ENCODE measurements at regions not wholly inside any gene's neighbourhood (a gene's known extent, or its start where the extent isn't known, plus 50 kb on each side); places are given as distances from the start of the nearest gene placed in this dataset.

DNA sequence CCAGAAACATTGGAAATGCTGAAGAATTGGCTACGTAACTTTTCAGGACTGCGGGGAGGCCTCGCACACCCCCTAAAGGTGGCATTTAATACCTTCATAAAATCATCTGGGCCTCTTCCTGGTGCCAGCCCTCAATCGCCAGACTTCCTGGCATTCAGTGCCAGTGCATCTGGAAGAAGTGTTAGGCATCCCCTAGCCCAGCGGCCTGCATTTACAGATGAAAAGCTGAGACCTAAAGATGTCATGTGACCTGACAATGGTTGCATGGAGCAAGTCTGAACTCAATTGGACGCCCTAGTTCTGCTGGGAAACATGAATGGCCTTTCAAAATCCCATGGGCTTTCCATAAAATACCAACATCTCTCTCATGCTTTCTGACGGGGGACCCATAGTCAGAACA lies 81.0 kb upstream of the TMEM45B start:
- Histone ChIP-seq H3K4me1 (ENCODE audit: control insufficient read depth in 3 of 3, insufficient read depth in 2 of 3, low read depth in 1 of 3, low read length in 2 of 3) (no peaks in the 10 kb centered on the region), H3K9me3 (ENCODE audit: control insufficient read depth in 2 of 2, insufficient read depth in 1 of 2, low read depth in 1 of 2, low read length in 1 of 2) (no peaks in the 10 kb centered on the region), H3K4me3 (ENCODE audit: low read depth in 1 of 3, low read length in 3 of 3) (no peak overlapping the region), H3K36me3 (ENCODE audit: control insufficient read depth in 3 of 3, insufficient read depth in 2 of 3, low read depth in 1 of 3, low read length in 3 of 3) (no peaks in the 10 kb centered on the region), H3K27ac (ENCODE audit: low read depth in 1 of 3, low read length in 2 of 3) (no peak overlapping the region), H3K27me3 (ENCODE audit: control insufficient read depth in 3 of 3, insufficient read depth in 3 of 3, low read length in 3 of 3) (no peaks in the 10 kb centered on the region)
- DNase-seq (no peak), FAIRE-seq (no peak)
- WGBS, 3 donors, result 91 to 95% (median 94%) methylated on average over 7 of the region's 7 CpGs

- H3K36me3 ChIP-seq (ENCODE audit: control insufficient read depth in 3 of 3, insufficient read depth in 2 of 3, low read depth in 1 of 3, low read length in 3 of 3), result no peaks in the 10 kb centered on the region
- no peaks in the 10 kb centered on the region for H3K9me3 ChIP-seq (ENCODE audit: control insufficient read depth in 2 of 2, insufficient read depth in 1 of 2, low read depth in 1 of 2, low read length in 1 of 2)
- H3K27ac ChIP-seq (ENCODE audit: low read depth in 1 of 3, low read length in 2 of 3), result no peak overlapping the region
- no peak for DNase-seq
- H3K4me3 ChIP-seq (ENCODE audit: low read depth in 1 of 3, low read length in 3 of 3), result no peak overlapping the region
- no peak for FAIRE-seq
- no peaks in the 10 kb centered on the region for H3K4me1 ChIP-seq (ENCODE audit: control insufficient read depth in 3 of 3, insufficient read depth in 2 of 3, low read depth in 1 of 3, low read length in 2 of 3)
- 47 to 58% (median 56%) methylated on average over 11 of the region's 11 CpGs for WGBS, 3 donors
- no peaks in the 10 kb centered on the region for H3K27me3 ChIP-seq (ENCODE audit: control insufficient read depth in 3 of 3, insufficient read depth in 3 of 3, low read length in 3 of 3)
Observed at GRCh38 chr11:129737831-129738230, 77.8 kb upstream of the TMEM45B start.

DNA sequence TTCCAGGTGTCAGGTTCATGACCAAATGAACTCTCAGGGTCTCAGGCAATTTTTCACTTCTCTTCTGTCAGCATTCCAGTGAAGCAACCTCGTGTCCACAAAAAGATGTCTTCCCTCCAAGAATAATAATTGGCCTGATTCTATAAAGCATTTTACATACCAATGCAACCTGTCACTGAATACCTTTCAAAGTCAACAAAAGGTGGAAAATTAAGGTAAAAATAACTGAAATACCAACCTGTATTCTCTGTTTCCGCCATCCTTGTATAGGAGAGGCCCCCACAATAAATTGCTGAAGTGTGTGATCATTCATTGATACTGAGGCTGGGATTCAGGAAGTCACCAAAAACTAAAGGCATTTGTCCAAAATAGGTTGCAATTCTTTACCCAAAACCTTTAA lies 77.4 kb upstream of the TMEM45B start:
- H3K9me3 ChIP-seq (ENCODE audit: control insufficient read depth in 2 of 2, insufficient read depth in 1 of 2, low read depth in 1 of 2, low read length in 1 of 2), result no peaks in the 10 kb centered on the region
- no peak overlapping the region for H3K4me3 ChIP-seq (ENCODE audit: low read depth in 1 of 3, low read length in 3 of 3)
- 77 to 89% (median 87%) methylated on average over 2 of the region's 2 CpGs for WGBS, 3 donors
- no peak overlapping the region for H3K27ac ChIP-seq (ENCODE audit: low read depth in 1 of 3, low read length in 2 of 3)
- DNase-seq (no peak), FAIRE-seq (no peak)
- no peaks in the 10 kb centered on the region for H3K36me3 ChIP-seq (ENCODE audit: control insufficient read depth in 3 of 3, insufficient read depth in 2 of 3, low read depth in 1 of 3, low read length in 3 of 3)
- no peaks in the 10 kb centered on the region for H3K4me1 ChIP-seq (ENCODE audit: control insufficient read depth in 3 of 3, insufficient read depth in 2 of 3, low read depth in 1 of 3, low read length in 2 of 3)
- H3K27me3 ChIP-seq (ENCODE audit: control insufficient read depth in 3 of 3, insufficient read depth in 3 of 3, low read length in 3 of 3), result no peaks in the 10 kb centered on the region

- Histone ChIP-seq H3K27ac (ENCODE audit: low read depth in 1 of 3, low read length in 2 of 3) (no peak overlapping the region), H3K9me3 (ENCODE audit: control insufficient read depth in 2 of 2, insufficient read depth in 1 of 2, low read depth in 1 of 2, low read length in 1 of 2) (no peaks in the 10 kb centered on the region), H3K36me3 (ENCODE audit: control insufficient read depth in 3 of 3, insufficient read depth in 2 of 3, low read depth in 1 of 3, low read length in 3 of 3) (no peaks in the 10 kb centered on the region), H3K4me1 (ENCODE audit: control insufficient read depth in 3 of 3, insufficient read depth in 2 of 3, low read depth in 1 of 3, low read length in 2 of 3) (no peaks in the 10 kb centered on the region), H3K4me3 (ENCODE audit: low read depth in 1 of 3, low read length in 3 of 3) (no peak overlapping the region), H3K27me3 (ENCODE audit: control insufficient read depth in 3 of 3, insufficient read depth in 3 of 3, low read length in 3 of 3) (no peaks in the 10 kb centered on the region)
- DNase-seq, result no peak
- WGBS, 3 donors, result 81 to 90% (median 87%) methylated on average over 4 of the region's 4 CpGs
- no peak for FAIRE-seq
Observed at GRCh38 chr11:129739339-129739738, 76.3 kb upstream of the TMEM45B start.

GRCh38 chr11:129740125-129740719 lies 75.4 kb upstream of the TMEM45B start:
- Histone ChIP-seq H3K4me3 (ENCODE audit: low read depth in 1 of 3, low read length in 3 of 3) (no peak overlapping the region), H3K4me1 (ENCODE audit: control insufficient read depth in 3 of 3, insufficient read depth in 2 of 3, low read depth in 1 of 3, low read length in 2 of 3) (no peaks in the 10 kb centered on the region), H3K36me3 (ENCODE audit: control insufficient read depth in 3 of 3, insufficient read depth in 2 of 3, low read depth in 1 of 3, low read length in 3 of 3) (no peaks in the 10 kb centered on the region), H3K27me3 (ENCODE audit: control insufficient read depth in 3 of 3, insufficient read depth in 3 of 3, low read length in 3 of 3) (peaks cover 0 to 2% (median 0%) of the 10 kb centered on the region in 3 donors), H3K27ac (ENCODE audit: low read depth in 1 of 3, low read length in 2 of 3) (no peak overlapping the region), H3K9me3 (ENCODE audit: control insufficient read depth in 2 of 2, insufficient read depth in 1 of 2, low read depth in 1 of 2, low read length in 1 of 2) (no peaks in the 10 kb centered on the region)
- WGBS, 3 donors, result 93 to 96% (median 94%) methylated on average over 4 of the region's 4 CpGs
- FAIRE-seq, result no peak
- no peak for DNase-seq

DNA sequence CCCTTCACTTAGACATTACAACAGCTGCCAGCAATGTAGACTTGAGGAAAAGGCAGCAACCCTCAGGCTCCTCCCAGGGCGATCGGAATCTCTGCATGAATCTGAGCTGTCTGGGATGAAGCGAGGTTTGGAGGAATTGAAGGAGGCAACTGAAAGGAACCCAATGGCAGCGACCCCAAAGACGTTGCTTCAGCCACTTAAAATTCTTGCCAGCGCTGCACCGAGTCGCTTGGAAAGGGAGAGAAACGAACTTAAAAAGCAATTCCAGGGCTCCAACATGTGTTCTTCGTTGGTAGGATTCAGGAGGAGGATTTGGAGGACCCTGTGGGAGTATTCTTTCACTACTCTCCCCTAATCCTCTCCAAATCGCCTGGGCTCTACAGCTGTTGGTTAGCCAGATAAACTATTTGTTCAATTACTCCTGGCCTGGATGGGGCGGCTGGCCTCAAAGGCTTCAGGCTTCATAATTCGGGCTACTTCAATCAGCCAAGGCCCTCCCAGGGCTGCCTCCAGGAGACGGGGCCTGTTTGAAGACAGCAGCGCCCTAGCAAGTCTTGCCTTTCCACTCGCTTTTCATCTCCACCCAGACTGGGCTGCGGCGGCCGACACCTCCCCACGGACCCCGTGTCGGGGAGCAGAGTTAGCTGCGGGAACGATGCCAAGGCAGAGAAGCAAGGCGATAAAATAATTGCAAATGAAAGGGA lies 72.4 kb upstream of the TMEM45B start:
- WGBS, 3 donors, result 76 to 87% (median 78%) methylated on average over 25 of the region's 25 CpGs
- no peak overlapping the region for H3K4me3 ChIP-seq (ENCODE audit: low read depth in 1 of 3, low read length in 3 of 3)
- DNase-seq (no peak), FAIRE-seq (no peak)
- no peaks in the 10 kb centered on the region for H3K9me3 ChIP-seq (ENCODE audit: control insufficient read depth in 2 of 2, insufficient read depth in 1 of 2, low read depth in 1 of 2, low read length in 1 of 2)
- H3K27me3 ChIP-seq (ENCODE audit: control insufficient read depth in 3 of 3, insufficient read depth in 3 of 3, low read length in 3 of 3), result peaks cover 0 to 2% (median 0%) of the 10 kb centered on the region in 3 donors
- H3K27ac ChIP-seq (ENCODE audit: low read depth in 1 of 3, low read length in 2 of 3), result no peak overlapping the region
- H3K36me3 ChIP-seq (ENCODE audit: control insufficient read depth in 3 of 3, insufficient read depth in 2 of 3, low read depth in 1 of 3, low read length in 3 of 3), result no peaks in the 10 kb centered on the region
- H3K4me1 ChIP-seq (ENCODE audit: control insufficient read depth in 3 of 3, insufficient read depth in 2 of 3, low read depth in 1 of 3, low read length in 2 of 3), result no peaks in the 10 kb centered on the region

GRCh38 chr11:129747071-129747470 lies 68.6 kb upstream of the TMEM45B start:
- peaks cover 0 to 6% (median 5%) of the 10 kb centered on the region in 3 donors for H3K27me3 ChIP-seq (ENCODE audit: control insufficient read depth in 3 of 3, insufficient read depth in 3 of 3, low read length in 3 of 3)
- no peaks in the 10 kb centered on the region for H3K9me3 ChIP-seq (ENCODE audit: control insufficient read depth in 2 of 2, insufficient read depth in 1 of 2, low read depth in 1 of 2, low read length in 1 of 2)
- no peak overlapping the region for H3K4me3 ChIP-seq (ENCODE audit: low read depth in 1 of 3, low read length in 3 of 3)
- no peaks in the 10 kb centered on the region for H3K36me3 ChIP-seq (ENCODE audit: control insufficient read depth in 3 of 3, insufficient read depth in 2 of 3, low read depth in 1 of 3, low read length in 3 of 3)
- H3K4me1 ChIP-seq (ENCODE audit: control insufficient read depth in 3 of 3, insufficient read depth in 2 of 3, low read depth in 1 of 3, low read length in 2 of 3), result no peaks in the 10 kb centered on the region
- WGBS, 3 donors, result 78 to 82% (median 81%) methylated on average over 6 of the region's 6 CpGs
- no peak for DNase-seq
- H3K27ac ChIP-seq (ENCODE audit: low read depth in 1 of 3, low read length in 2 of 3), result no peak overlapping the region
- no peak for FAIRE-seq

- no peak for FAIRE-seq
- H3K9me3 ChIP-seq (ENCODE audit: control insufficient read depth in 2 of 2, insufficient read depth in 1 of 2, low read depth in 1 of 2, low read length in 1 of 2), result no peaks in the 10 kb centered on the region
- H3K36me3 ChIP-seq (ENCODE audit: control insufficient read depth in 3 of 3, insufficient read depth in 2 of 3, low read depth in 1 of 3, low read length in 3 of 3), result no peaks in the 10 kb centered on the region
- no peak overlapping the region for H3K27ac ChIP-seq (ENCODE audit: low read depth in 1 of 3, low read length in 2 of 3)
- peaks cover 0 to 6% (median 5%) of the 10 kb centered on the region in 3 donors for H3K27me3 ChIP-seq (ENCODE audit: control insufficient read depth in 3 of 3, insufficient read depth in 3 of 3, low read length in 3 of 3)
- DNase-seq, result no peak
- H3K4me1 ChIP-seq (ENCODE audit: control insufficient read depth in 3 of 3, insufficient read depth in 2 of 3, low read depth in 1 of 3, low read length in 2 of 3), result no peaks in the 10 kb centered on the region
- no peak overlapping the region for H3K4me3 ChIP-seq (ENCODE audit: low read depth in 1 of 3, low read length in 3 of 3)
- 69 to 85% (median 73%) methylated on average over 5 of the region's 5 CpGs for WGBS, 3 donors
Observed at GRCh38 chr11:129749141-129749540, 66.5 kb upstream of the TMEM45B start.
